Right lobe of liver (tissue), 6 donors: ENCODE measurements at regions not wholly inside any gene's neighbourhood (a gene's known extent, or its start where the extent isn't known, plus 50 kb on each side); places are given as distances from the start of the nearest gene placed in this dataset.

Experiments
- ATAC-seq, 4 donors: fragments of 200-7000 bp; cut with Tn5 transposase; one replicate each; pipeline ENCODE4 v1.9.1; 2020; ENCODE audit warnings: mild to moderate bottlenecking in 4 of 4, moderate library complexity in 4 of 4
- DNase-seq, 3 donors: peaks; one replicate each; pipeline ENCODE4 v3.0.0-alpha.2; 2020
- H3K27ac ChIP-seq, 3 donors: fragments of 200-600 bp; one replicate each; pipeline ENCODE4 v1.8.0; 2022
- H3K27me3 ChIP-seq, 2 donors: fragments of 200-600 bp; one replicate each; pipeline ENCODE4 v1.8.0; 2022
- H3K36me3 ChIP-seq, 4 donors: fragments of 200-600 bp; sonication (generic) in 1 of 4; one replicate each; pipeline versions ENCODE4 v1.5.1 to v1.8.0; 2017 to 2022; ENCODE audit warnings: control low read depth in 1 of 4
- H3K4me1 ChIP-seq, 4 donors: fragments of 200-600 bp; sonication (generic) in 1 of 4; one replicate each; pipeline versions ENCODE4 v1.5.1 to v1.8.0; 2017 to 2022; ENCODE audit warnings: control low read depth in 1 of 4
- H3K4me3 ChIP-seq, 3 donors: fragments of 200-600 bp; one replicate each; pipeline ENCODE4 v1.8.0; 2022
- H3K9me3 ChIP-seq, 4 donors: fragments of 200-600 bp; sonication (generic) in 1 of 4; one replicate each; pipeline versions ENCODE4 v1.5.1 to v1.8.0; 2017 to 2022; ENCODE audit warnings: control low read depth in 1 of 4
- CTCF ChIP-seq, 4 donors: fragments of 200-600 bp in 3 of 4; fragments of 450-650 bp in 1 of 4; IDR thresholded peaks; one replicate each; pipeline versions ENCODE4 v1.5.1 to v1.8.0; 2016 to 2022; ENCODE audit warnings: antibody characterized with exemption in 4 of 4, mild to moderate bottlenecking in 2 of 4
- POLR2A ChIP-seq: fragments of 450-650 bp; IDR thresholded peaks from one replicate; pipeline ENCODE4 v1.6.1; 2017; ENCODE audit warnings: antibody characterized with exemption, mild to moderate bottlenecking
- WGBS: methylation state at CpG from one replicate; pipeline ENCODE4 v1.1.6; 2018; ENCODE audit warnings: low coverage, low lambda C conversion rate; ENCODE audit not compliant: insufficient coverage; ENCODE audit errors: missing lambda C conversion rate; 5-methylcytosine and 5-hydroxymethylcytosine counted together
- intact Hi-C, 2 donors: fragments of 100-400 bp; cut with DNase I; formaldehyde crosslinking; loops; one replicate each; pipeline versions ENCODE4 v1.11.2 to v1.14.1; 2022
- donor health status: DM: no; HTN: yes; CAD: no.
- donor health status: DM: no; HTN: no; CAD: no.
- donor health status: DM: no; HTN: no; CAD: no.
- donor health status: DM: no; HTN: yes; CAD: no.
- donor health status: DM: no; HTN: yes; CAD: no.

- DNase-seq (no peak), ATAC-seq (no peak)
- no peaks in the 10 kb centered on the region for H3K36me3 ChIP-seq
- no peaks in the 10 kb centered on the region for H3K9me3 ChIP-seq
- 25% methylated on average over 3 of the region's 3 CpGs for WGBS
- H3K27ac ChIP-seq, result no peak overlapping the region
- H3K27me3 ChIP-seq, result no peaks in the 10 kb centered on the region
- intact Hi-C loops, result no loop called here
- H3K4me3 ChIP-seq, result no peak overlapping the region
- no peaks in the 10 kb centered on the region for H3K4me1 ChIP-seq
- TF ChIP-seq POLR2A (no peak), CTCF (IDR thresholded peaks at IDR 0.05) (peak in 2 of 4 donors; percentile 18 to 28)
Measured at GRCh38 chr10:64271983-64272382, 750.8 kb downstream of the REEP3 start.

GRCh38 chr10:64275001-64275400 lies 753.8 kb downstream of the REEP3 start:
- H3K9me3 ChIP-seq, result no peaks in the 10 kb centered on the region
- intact Hi-C loops, result no loop called here
- H3K4me3 ChIP-seq, result no peak overlapping the region
- TF ChIP-seq CTCF (IDR thresholded peaks at IDR 0.05) (no peak), POLR2A (no peak)
- no peak for DNase-seq
- H3K4me1 ChIP-seq, result no peaks in the 10 kb centered on the region
- H3K27me3 ChIP-seq, result no peaks in the 10 kb centered on the region
- no peak for ATAC-seq
- H3K36me3 ChIP-seq, result no peaks in the 10 kb centered on the region
- H3K27ac ChIP-seq, result no peak overlapping the region

- H3K36me3 ChIP-seq, result no peaks in the 10 kb centered on the region
- no peak overlapping the region for H3K27ac ChIP-seq
- no peak overlapping the region for H3K4me3 ChIP-seq
- no peaks in the 10 kb centered on the region for H3K4me1 ChIP-seq
- H3K9me3 ChIP-seq, result no peaks in the 10 kb centered on the region
- ATAC-seq (no peak), DNase-seq (no peak)
- WGBS, result 53% methylated on average over 2 of the region's 2 CpGs
- TF ChIP-seq CTCF (IDR thresholded peaks at IDR 0.05) (no peak), POLR2A (no peak)
- intact Hi-C loops, result no loop called here
- H3K27me3 ChIP-seq, result no peaks in the 10 kb centered on the region
Measured at GRCh38 chr10:64275774-64276173, 754.6 kb downstream of the REEP3 start.

GRCh38 chr10:64277536-64277935 lies 756.3 kb downstream of the REEP3 start:
- H3K36me3 ChIP-seq, result no peaks in the 10 kb centered on the region
- no peaks in the 10 kb centered on the region for H3K4me1 ChIP-seq
- no peak for TF ChIP-seq CTCF (IDR thresholded peaks at IDR 0.05)
- TF ChIP-seq POLR2A, result no peak
- intact Hi-C loops, result no loop called here
- no peaks in the 10 kb centered on the region for H3K27me3 ChIP-seq
- WGBS, result 61% methylated on average over 3 of the region's 3 CpGs
- no peak for DNase-seq
- no peak for ATAC-seq
- no peak overlapping the region for H3K27ac ChIP-seq
- no peaks in the 10 kb centered on the region for H3K9me3 ChIP-seq
- no peak overlapping the region for H3K4me3 ChIP-seq

GRCh38 chr10:64283621-64284020 lies 762.4 kb downstream of the REEP3 start:
- WGBS, result 69% methylated on average over 3 of the region's 3 CpGs
- DNase-seq, result no peak
- intact Hi-C loops, result no loop called here
- Histone ChIP-seq H3K4me1 (no peaks in the 10 kb centered on the region), H3K27me3 (no peaks in the 10 kb centered on the region), H3K36me3 (no peaks in the 10 kb centered on the region), H3K4me3 (no peak overlapping the region), H3K27ac (no peak overlapping the region), H3K9me3 (no peaks in the 10 kb centered on the region)
- TF ChIP-seq POLR2A (no peak), CTCF (IDR thresholded peaks at IDR 0.05) (no peak)
- ATAC-seq, result no peak
